NB4 (cell line): ENCODE measurements at regions not wholly inside any gene's neighbourhood (a gene's known extent, or its start where the extent isn't known, plus 50 kb on each side); places are given as distances from the start of the nearest gene placed in this dataset.

ENCODE experiments used
- DNase-seq: peaks from one replicate; pipeline ENCODE4 v3.0.0; 2010; ENCODE audit warnings: low read depth
- H3K4me3 ChIP-seq: one replicate; pipeline ENCODE4 v1.5.1; 2011; ENCODE audit warnings: mild to moderate bottlenecking, low read depth, low read length, moderate library complexity
- MAX ChIP-seq: IDR thresholded peaks from 2 replicates; pipeline ENCODE4 v1.6.1; 2011; ENCODE audit warnings: low read depth, low read length
- MYC ChIP-seq: IDR thresholded peaks from 2 replicates; pipeline ENCODE4 v1.6.1; 2011; ENCODE audit warnings: low read depth, low read length
- POLR2A ChIP-seq: IDR thresholded peaks from 2 replicates; pipeline ENCODE4 v1.6.1; 2011; ENCODE audit warnings: mild to moderate bottlenecking; ENCODE audit not compliant: insufficient read length; ENCODE audit errors: extremely low read depth
- TF ChIP-seq, protein P1 (sequence below): IDR thresholded peaks from one replicate; pipeline ENCODE4 v1.5.1; 2012; ENCODE audit warnings: low read depth, low read length

- no peak overlapping the region for H3K4me3 ChIP-seq
- DNase-seq = no peak
- TF ChIP-seq MAX (no peak), MYC (no peak), POLR2A (no peak)
- TF ChIP-seq, protein P1, sequence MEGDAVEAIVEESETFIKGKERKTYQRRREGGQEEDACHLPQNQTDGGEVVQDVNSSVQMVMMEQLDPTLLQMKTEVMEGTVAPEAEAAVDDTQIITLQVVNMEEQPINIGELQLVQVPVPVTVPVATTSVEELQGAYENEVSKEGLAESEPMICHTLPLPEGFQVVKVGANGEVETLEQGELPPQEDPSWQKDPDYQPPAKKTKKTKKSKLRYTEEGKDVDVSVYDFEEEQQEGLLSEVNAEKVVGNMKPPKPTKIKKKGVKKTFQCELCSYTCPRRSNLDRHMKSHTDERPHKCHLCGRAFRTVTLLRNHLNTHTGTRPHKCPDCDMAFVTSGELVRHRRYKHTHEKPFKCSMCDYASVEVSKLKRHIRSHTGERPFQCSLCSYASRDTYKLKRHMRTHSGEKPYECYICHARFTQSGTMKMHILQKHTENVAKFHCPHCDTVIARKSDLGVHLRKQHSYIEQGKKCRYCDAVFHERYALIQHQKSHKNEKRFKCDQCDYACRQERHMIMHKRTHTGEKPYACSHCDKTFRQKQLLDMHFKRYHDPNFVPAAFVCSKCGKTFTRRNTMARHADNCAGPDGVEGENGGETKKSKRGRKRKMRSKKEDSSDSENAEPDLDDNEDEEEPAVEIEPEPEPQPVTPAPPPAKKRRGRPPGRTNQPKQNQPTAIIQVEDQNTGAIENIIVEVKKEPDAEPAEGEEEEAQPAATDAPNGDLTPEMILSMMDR = no peak
Measured at GRCh38 chr5:3344671-3345070, 251.0 kb upstream of the IRX1 start.

- no peak overlapping the region for H3K4me3 ChIP-seq
- DNase-seq = no peak
- TF ChIP-seq MYC (no peak), POLR2A (no peak), MAX (no peak)
- TF ChIP-seq, protein P1 = no peak
Measured at GRCh38 chr5:3343911-3344310, 251.7 kb upstream of the IRX1 start.

DNA sequence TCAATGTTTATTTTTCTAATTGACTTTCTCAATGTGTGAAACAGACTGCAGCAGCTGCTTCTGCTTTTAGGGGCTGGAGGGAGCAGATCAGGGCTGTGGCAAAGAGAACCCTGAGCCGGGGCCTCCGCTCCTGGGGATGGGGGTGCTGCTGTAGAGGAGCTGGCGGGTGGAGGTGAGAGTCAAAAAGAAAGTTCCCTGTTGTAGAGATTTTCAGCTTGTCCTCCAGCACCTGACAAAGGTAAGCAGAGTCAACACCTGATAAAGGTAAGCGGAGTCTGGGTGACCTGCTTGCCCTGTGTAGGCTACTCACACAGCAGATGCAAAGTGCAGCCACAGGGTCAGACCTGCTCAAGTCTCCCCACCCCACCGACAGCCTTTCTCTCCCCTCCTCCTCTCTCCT lies 252.4 kb upstream of the IRX1 start:
- no peak overlapping the region for H3K4me3 ChIP-seq
- TF ChIP-seq, protein P1 = no peak
- TF ChIP-seq MYC (no peak), MAX (no peak), POLR2A (no peak)
- DNase-seq = no peak

GRCh38 chr5:3342271-3343100 lies 253.1 kb upstream of the IRX1 start:
- TF ChIP-seq MAX = no peak
- TF ChIP-seq, protein P1 = no peak
- TF ChIP-seq MYC = no peak
- no peak for TF ChIP-seq POLR2A
- no peak overlapping the region for H3K4me3 ChIP-seq
- no peak for DNase-seq

- TF ChIP-seq MAX (no peak), POLR2A (no peak), MYC (no peak)
- TF ChIP-seq, protein P1 = no peak
- H3K4me3 ChIP-seq = no peak overlapping the region
- DNase-seq = no peak
Measured at GRCh38 chr5:3341446-3342240, 254.0 kb upstream of the IRX1 start.
